Osteoblast (primary cell): ENCODE measurements at regions not wholly inside any gene's neighbourhood (a gene's known extent, or its start where the extent isn't known, plus 50 kb on each side); places are given as distances from the start of the nearest gene placed in this dataset.
A peak's percentile ranks its signal among the peaks of the same experiment; 100 is the strongest.

Experiments
- DNase-seq: peaks from one replicate; pipeline ENCODE4 v3.0.0; 2011; ENCODE audit warnings: low spot score, mixed read lengths; ENCODE audit not compliant: insufficient read length; ENCODE audit errors: missing footprints
- H2AFZ ChIP-seq: 2 replicates; pipeline ENCODE4 v1.6.0; 2011; ENCODE audit warnings: mild to moderate bottlenecking, low read length
- H3K27ac ChIP-seq: 2 replicates; pipeline ENCODE4 v1.5.1; 2011; ENCODE audit warnings: mild to moderate bottlenecking, low read depth, low read length, moderate library complexity
- H3K27me3 ChIP-seq: 2 replicates; pipeline ENCODE4 v1.6.0; 2012; ENCODE audit warnings: mild to moderate bottlenecking, control low read depth, inconsistent platforms, low read length, moderate library complexity; ENCODE audit not compliant: insufficient read depth
- H3K36me3 ChIP-seq: 2 replicates; pipeline ENCODE4 v1.5.1; 2011; ENCODE audit warnings: mild to moderate bottlenecking, low read length, control low read depth, moderate library complexity; ENCODE audit not compliant: insufficient read depth
- H3K4me1 ChIP-seq: 2 replicates; pipeline ENCODE4 v1.5.1; 2011; ENCODE audit warnings: mild to moderate bottlenecking, low read length, control low read depth, moderate library complexity; ENCODE audit not compliant: insufficient read depth
- H3K4me2 ChIP-seq: 2 replicates; pipeline ENCODE4 v1.6.0; 2011; ENCODE audit warnings: mild to moderate bottlenecking, low read length; ENCODE audit not compliant: insufficient read depth
- H3K4me3 ChIP-seq: fragments of 200-600 bp; sonication (generic); 3 replicates; pipeline ENCODE4 v1.5.1; 2012; ENCODE audit warnings: mild to moderate bottlenecking, low read length, inconsistent platforms; ENCODE audit not compliant: insufficient read depth
- H3K79me2 ChIP-seq: 2 replicates; pipeline ENCODE4 v1.6.0; 2012; ENCODE audit warnings: mild to moderate bottlenecking, low read length, control low read depth, inconsistent platforms; ENCODE audit not compliant: insufficient read depth
- H3K9me3 ChIP-seq: 2 replicates; pipeline ENCODE4 v1.5.1; 2011; ENCODE audit warnings: low read depth, low read length, control low read depth
- H4K20me1 ChIP-seq: 2 replicates; pipeline ENCODE4 v1.6.0; 2012; ENCODE audit warnings: mild to moderate bottlenecking, low read length, control low read depth; ENCODE audit not compliant: insufficient read depth
- CTCF ChIP-seq: IDR thresholded peaks from 2 replicates; pipeline ENCODE4 v1.5.1; 2011; ENCODE audit warnings: mild to moderate bottlenecking, low read depth, low read length, moderate library complexity; ENCODE audit errors: extremely low read depth

GRCh38 chr6:167699141-167699931, 127.4 kb upstream of the AFDN start:
- H3K4me2 ChIP-seq = peak overlapping the region; percentile 17
- H3K27me3 ChIP-seq = no peaks in the 10 kb centered on the region
- no peaks in the 10 kb centered on the region for H3K9me3 ChIP-seq
- TF ChIP-seq CTCF = no peak
- peak overlapping the region; percentile 22 for H3K4me3 ChIP-seq
- H2AFZ ChIP-seq = no peak overlapping the region
- DNase-seq = no peak
- no peaks in the 10 kb centered on the region for H3K36me3 ChIP-seq
- H3K27ac ChIP-seq = no peak overlapping the region
- no peaks in the 10 kb centered on the region for H3K4me1 ChIP-seq
- H4K20me1 ChIP-seq = no peaks in the 10 kb centered on the region
- H3K79me2 ChIP-seq = no peaks in the 10 kb centered on the region

GRCh38 chr6:167700199-167700598, 126.5 kb upstream of the AFDN start:
- Histone ChIP-seq H3K4me3 (no peak overlapping the region), H3K27me3 (no peaks in the 10 kb centered on the region), H3K9me3 (no peaks in the 10 kb centered on the region), H3K27ac (no peak overlapping the region), H3K4me1 (no peaks in the 10 kb centered on the region), H3K79me2 (no peaks in the 10 kb centered on the region), H3K36me3 (no peaks in the 10 kb centered on the region), H2AFZ (no peak overlapping the region), H3K4me2 (no peak overlapping the region), H4K20me1 (no peaks in the 10 kb centered on the region)
- TF ChIP-seq CTCF = no peak
- no peak for DNase-seq

- no peaks in the 10 kb centered on the region for H3K27me3 ChIP-seq
- no peak for DNase-seq
- no peaks in the 10 kb centered on the region for H4K20me1 ChIP-seq
- H3K4me1 ChIP-seq = no peaks in the 10 kb centered on the region
- no peak overlapping the region for H3K4me2 ChIP-seq
- H2AFZ ChIP-seq = no peak overlapping the region
- H3K27ac ChIP-seq = no peak overlapping the region
- H3K9me3 ChIP-seq = no peaks in the 10 kb centered on the region
- no peaks in the 10 kb centered on the region for H3K79me2 ChIP-seq
- no peak for TF ChIP-seq CTCF
- H3K36me3 ChIP-seq = no peaks in the 10 kb centered on the region
- H3K4me3 ChIP-seq = no peak overlapping the region
Measured at GRCh38 chr6:167701010-167701409, 125.7 kb upstream of the AFDN start.

- DNase-seq = no peak
Measured at GRCh38 chr6:167702241-167702827, 124.4 kb upstream of the AFDN start.

More at GRCh38 chr6:167702241-167702827, 124.4 kb upstream of the AFDN start:
- no peaks in the 10 kb centered on the region for H3K4me1 ChIP-seq
- no peak for TF ChIP-seq CTCF
- no peaks in the 10 kb centered on the region for H3K36me3 ChIP-seq
- no peaks in the 10 kb centered on the region for H3K79me2 ChIP-seq
- no peaks in the 10 kb centered on the region for H3K27me3 ChIP-seq
- H3K27ac ChIP-seq = no peak overlapping the region
- H4K20me1 ChIP-seq = no peaks in the 10 kb centered on the region
- no peak overlapping the region for H2AFZ ChIP-seq
- no peak overlapping the region for H3K4me3 ChIP-seq
- no peaks in the 10 kb centered on the region for H3K9me3 ChIP-seq
- no peak overlapping the region for H3K4me2 ChIP-seq
